Activated CD8-positive, alpha-beta T cell treated with anti-CD3 and anti-CD28 coated beads, Interleukin-2, amount 10 ng/mL, durations not matched to agents 7 days and 5 days (primary cell): ENCODE measurements at regions not wholly inside any gene's neighbourhood (a gene's known extent, or its start where the extent isn't known, plus 50 kb on each side); places are given as distances from the start of the nearest gene placed in this dataset.

ENCODE experiments used
- ATAC-seq: fragments of 150-1000 bp; cut with Tn5 transposase; one replicate; pipeline ENCODE4 v1.10.0; 2021; ENCODE audit warnings: moderate library complexity
- CTCF ChIA-PET: fragments of 350-600 bp; sonication (Branson Sonifier 250); formaldehyde crosslinking; loops from one replicate; lab custom pipeline; 2021; ENCODE audit warnings: antibody characterized with exemption; lab: Charles Lee
- POLR2A ChIA-PET: fragments of 350-600 bp; sonication (Branson Sonifier 250); formaldehyde crosslinking; loops from one replicate; lab custom pipeline; 2021; ENCODE audit warnings: antibody characterized with exemption; lab: Charles Lee
- DNase-seq: peaks from one replicate; pipeline ENCODE4 v3.0.0-alpha.2; 2020
- H3K27ac Mint-ChIP-seq: one replicate; pipeline ENCODE4 v1.8.0; 2021; ENCODE audit warnings: mild to moderate bottlenecking, mixed read lengths
- H3K27me3 Mint-ChIP-seq: one replicate; pipeline ENCODE4 v1.8.0; 2021; ENCODE audit warnings: low read depth, mixed read lengths
- H3K36me3 Mint-ChIP-seq: one replicate; pipeline ENCODE4 v1.8.0; 2021; ENCODE audit warnings: low read depth, mixed read lengths
- H3K4me1 Mint-ChIP-seq: one replicate; pipeline ENCODE4 v1.8.0; 2021; ENCODE audit warnings: low read depth, mixed read lengths
- H3K4me3 Mint-ChIP-seq: one replicate; pipeline ENCODE4 v1.8.0; 2021; ENCODE audit warnings: mild to moderate bottlenecking, mixed read lengths
- H3K9me3 Mint-ChIP-seq: one replicate; pipeline ENCODE4 v1.8.0; 2022; ENCODE audit warnings: mixed read lengths; ENCODE audit not compliant: insufficient read depth

DNA sequence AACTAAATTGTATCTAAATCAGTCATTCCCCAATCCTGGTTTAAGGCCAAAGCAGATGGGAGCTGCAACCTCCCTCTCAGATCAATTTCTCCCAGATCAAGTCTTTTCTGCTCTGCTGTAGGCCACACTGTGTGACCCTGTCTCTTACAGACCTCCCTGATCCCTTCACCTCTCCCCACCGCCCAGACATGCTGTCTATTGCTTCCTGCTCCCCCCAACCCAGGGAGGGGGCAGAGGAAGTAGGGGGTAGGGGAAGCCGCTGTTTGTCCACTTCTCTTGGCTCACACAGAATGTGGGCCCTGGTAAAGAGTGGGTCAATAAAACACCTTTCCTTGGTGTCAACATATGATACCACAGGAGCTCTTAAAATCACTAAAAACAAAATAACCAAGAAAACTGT is 226.3 kb downstream of the ENC1 start:
- H3K4me1 Mint-ChIP-seq: no peaks in the 10 kb centered on the region
- DNase-seq (no peak), ATAC-seq (no peak)
- H3K9me3 Mint-ChIP-seq: no peaks in the 10 kb centered on the region
- H3K4me3 Mint-ChIP-seq: no peak overlapping the region
- ChIA-PET CTCF (no interaction called here), POLR2A (no interaction called here)
- H3K27ac Mint-ChIP-seq: no peak overlapping the region
- no peaks in the 10 kb centered on the region for H3K36me3 Mint-ChIP-seq
- peaks cover 10% of the 10 kb centered on the region for H3K27me3 Mint-ChIP-seq

DNA sequence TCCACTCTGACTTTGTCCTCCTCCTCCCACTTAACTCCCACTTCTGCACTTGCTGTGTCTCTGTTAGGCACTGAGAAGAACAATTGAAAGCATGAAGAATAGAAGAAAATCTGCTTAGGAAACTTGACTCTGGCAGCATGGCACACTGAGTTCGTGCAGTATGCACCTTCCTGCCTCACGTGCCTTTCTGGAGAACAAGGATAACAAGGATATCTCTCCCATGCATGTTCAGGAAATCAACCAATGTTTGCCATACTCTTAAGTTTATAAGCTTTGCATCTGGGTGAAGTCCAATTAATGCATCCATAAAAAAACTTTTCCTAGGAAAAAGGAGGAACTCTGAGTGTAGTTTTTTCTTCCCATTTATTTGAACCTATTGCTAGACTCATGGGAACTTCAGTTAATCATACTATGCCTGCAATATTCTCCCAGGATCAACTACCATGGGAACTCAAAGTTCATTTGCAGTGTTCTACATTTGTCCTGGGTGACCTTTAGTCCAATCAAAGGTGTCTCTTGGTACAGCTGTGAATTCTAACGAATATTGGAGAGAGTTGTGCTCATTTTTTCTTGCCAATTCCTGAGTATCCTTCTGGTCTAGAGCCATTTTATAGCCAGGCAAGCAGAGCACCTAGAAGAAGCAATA is 227.0 kb downstream of the ENC1 start:
- H3K9me3 Mint-ChIP-seq: no peaks in the 10 kb centered on the region
- H3K4me3 Mint-ChIP-seq: no peak overlapping the region
- ATAC-seq: no peak
- no peak overlapping the region for H3K27ac Mint-ChIP-seq
- ChIA-PET CTCF (no interaction called here), POLR2A (no interaction called here)
- no peaks in the 10 kb centered on the region for H3K36me3 Mint-ChIP-seq
- DNase-seq: no peak
- H3K27me3 Mint-ChIP-seq: peaks cover 13% of the 10 kb centered on the region
- no peaks in the 10 kb centered on the region for H3K4me1 Mint-ChIP-seq

DNA sequence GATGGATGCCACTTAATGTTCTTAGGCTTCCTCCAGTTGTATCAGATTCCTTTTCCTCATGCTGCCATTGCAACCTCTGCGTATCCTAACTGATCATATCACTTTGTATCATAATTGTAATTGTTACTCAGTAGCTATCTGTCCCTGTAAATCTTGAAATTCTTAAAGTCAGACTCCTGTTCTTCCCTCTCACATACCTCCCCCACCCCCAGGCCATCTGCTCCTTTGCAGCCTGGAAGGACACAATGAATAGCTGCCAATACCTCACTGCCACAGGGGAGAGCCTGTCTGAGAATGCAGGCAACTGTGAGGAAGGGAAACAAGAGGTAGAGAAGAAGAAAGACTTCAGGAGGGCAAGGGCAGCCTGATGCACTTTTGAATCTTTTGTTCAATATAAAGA is 228.5 kb downstream of the ENC1 start:
- H3K4me1 Mint-ChIP-seq: no peaks in the 10 kb centered on the region
- no peak overlapping the region for H3K4me3 Mint-ChIP-seq
- no peak overlapping the region for H3K27ac Mint-ChIP-seq
- POLR2A ChIA-PET: no interaction called here
- peaks cover 10% of the 10 kb centered on the region for H3K27me3 Mint-ChIP-seq
- CTCF ChIA-PET: no interaction called here
- DNase-seq (no peak), ATAC-seq (no peak)
- H3K36me3 Mint-ChIP-seq: no peaks in the 10 kb centered on the region
- H3K9me3 Mint-ChIP-seq: no peaks in the 10 kb centered on the region

DNA sequence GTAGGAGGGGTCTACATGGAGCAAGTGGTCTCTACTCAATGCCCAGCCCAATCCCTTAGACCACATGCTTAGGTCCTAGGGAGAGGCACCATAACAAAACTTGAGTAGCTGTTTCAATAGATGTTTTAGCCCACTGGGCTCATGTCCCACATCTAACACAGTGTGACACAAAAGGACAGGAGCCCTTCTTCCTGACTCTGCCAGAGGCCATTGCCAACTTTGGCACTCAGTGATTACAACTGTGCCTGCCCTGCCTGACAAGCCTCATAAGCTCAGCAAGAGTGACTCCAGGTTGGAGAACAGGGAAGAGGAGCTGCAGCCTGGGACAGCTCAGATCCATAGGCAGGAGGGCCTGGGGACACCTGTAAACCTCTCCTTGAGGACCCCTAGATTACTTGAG is 230.8 kb downstream of the ENC1 start:
- no peaks in the 10 kb centered on the region for H3K9me3 Mint-ChIP-seq
- peaks cover 9% of the 10 kb centered on the region for H3K27me3 Mint-ChIP-seq
- H3K27ac Mint-ChIP-seq: no peak overlapping the region
- no peaks in the 10 kb centered on the region for H3K36me3 Mint-ChIP-seq
- ChIA-PET POLR2A (no interaction called here), CTCF (interaction anchor here (0.7 kb wide), 1 partner anchor 10 kb away, joined by 3 read pairs; no protein-coding TSS in a partner anchor)
- no peaks in the 10 kb centered on the region for H3K4me1 Mint-ChIP-seq
- ATAC-seq: no peak
- no peak overlapping the region for H3K4me3 Mint-ChIP-seq
- no peak for DNase-seq

DNA sequence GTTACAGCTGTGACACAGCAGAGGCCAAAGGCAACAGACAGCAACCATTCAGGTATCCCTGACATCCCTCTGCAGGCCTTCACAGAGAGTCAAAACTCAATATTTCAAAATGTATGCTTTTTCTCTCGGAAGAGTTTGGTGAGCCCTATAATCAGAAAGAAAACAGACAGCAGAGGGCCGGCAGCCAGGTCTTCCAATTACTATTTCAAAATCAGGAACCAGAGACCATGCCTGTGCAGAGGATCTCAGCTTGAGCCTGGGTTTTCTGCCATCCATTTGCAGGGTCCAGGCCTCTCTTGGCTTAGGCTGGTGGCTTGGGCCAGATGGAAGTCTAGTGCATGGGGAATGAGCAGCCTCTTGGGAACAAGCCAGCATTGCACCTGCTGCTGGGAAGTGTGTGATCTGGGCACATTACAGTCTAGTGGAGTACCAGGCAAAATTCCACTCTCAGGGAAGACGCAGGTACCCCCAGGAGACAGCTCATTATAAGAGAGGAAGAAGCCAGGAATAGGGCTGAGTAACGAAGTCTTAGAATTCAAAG is 231.3 kb downstream of the ENC1 start:
- ChIA-PET POLR2A (no interaction called here), CTCF (no interaction called here)
- Mint-ChIP-seq H3K27me3 (peaks cover 9% of the 10 kb centered on the region), H3K4me3 (no peak overlapping the region), H3K27ac (no peak overlapping the region), H3K4me1 (no peaks in the 10 kb centered on the region), H3K9me3 (no peaks in the 10 kb centered on the region), H3K36me3 (no peaks in the 10 kb centered on the region)
- ATAC-seq (no peak), DNase-seq (no peak)

DNA sequence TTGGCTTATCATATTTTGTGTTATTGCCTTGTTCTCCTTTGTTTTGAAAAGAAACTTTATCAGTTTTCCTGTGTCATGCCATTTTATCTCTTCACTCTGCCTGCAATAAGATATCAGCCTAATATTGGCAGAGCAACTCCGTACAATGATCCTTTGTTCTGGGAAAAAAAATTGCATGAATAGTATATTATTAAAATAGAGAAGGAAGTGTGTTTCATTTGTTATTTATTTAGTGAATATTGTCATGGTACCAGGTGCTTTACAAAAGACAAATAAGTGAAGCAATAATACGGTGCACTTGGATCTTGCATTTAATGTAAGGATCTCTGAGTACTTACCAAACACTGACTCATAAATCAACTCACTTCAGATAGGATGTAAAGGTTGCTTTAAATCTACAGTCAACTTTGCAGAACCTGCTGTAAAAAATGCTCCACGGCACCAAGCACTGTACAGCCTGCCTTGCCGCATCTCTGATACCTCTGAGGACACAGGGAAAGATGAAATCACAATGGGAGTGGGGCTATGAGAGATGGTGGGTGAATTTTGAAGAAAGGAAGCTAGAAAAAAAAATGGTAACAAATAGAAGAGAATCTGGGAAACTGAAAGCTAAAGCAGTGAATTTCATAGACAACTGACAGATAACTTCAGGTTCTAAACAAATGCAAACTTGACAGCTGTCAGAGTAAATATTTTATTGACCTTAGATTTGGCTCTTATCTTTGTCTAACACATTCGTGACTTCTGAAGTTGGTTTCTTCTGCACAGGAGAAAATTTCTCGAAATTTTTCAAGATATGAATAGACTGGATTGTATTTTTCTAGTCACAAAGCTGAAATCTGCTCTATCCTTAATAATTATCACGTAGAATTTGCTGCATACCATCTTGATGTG is 232.1 kb downstream of the ENC1 start:
- H3K4me3 Mint-ChIP-seq: no peak overlapping the region
- peaks cover 9% of the 10 kb centered on the region for H3K27me3 Mint-ChIP-seq
- H3K4me1 Mint-ChIP-seq: no peaks in the 10 kb centered on the region
- POLR2A ChIA-PET: no interaction called here
- no peaks in the 10 kb centered on the region for H3K36me3 Mint-ChIP-seq
- DNase-seq: no peak
- H3K27ac Mint-ChIP-seq: no peak overlapping the region
- CTCF ChIA-PET: no interaction called here
- ATAC-seq: no peak
- no peaks in the 10 kb centered on the region for H3K9me3 Mint-ChIP-seq

DNA sequence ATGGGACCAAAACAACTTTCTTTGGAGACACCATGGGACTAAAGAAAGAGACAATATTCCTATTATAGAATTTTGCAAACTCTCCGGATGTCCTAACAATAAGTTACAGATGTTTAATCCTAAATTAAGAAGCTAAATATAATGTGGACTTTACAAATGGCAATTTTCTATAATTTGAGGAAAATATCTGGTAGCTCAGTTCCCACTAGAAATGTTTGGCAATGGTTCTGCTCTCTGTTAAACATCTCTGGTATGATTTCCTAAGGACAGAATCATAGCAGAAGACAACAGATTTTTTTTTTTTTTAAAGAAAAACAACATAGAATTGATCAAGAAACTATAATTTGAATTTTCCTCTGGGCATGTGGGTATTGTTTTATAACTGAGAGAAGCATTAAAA is 232.8 kb downstream of the ENC1 start:
- H3K27me3 Mint-ChIP-seq: peaks cover 7% of the 10 kb centered on the region
- H3K4me3 Mint-ChIP-seq: no peak overlapping the region
- DNase-seq (no peak), ATAC-seq (no peak)
- H3K4me1 Mint-ChIP-seq: no peaks in the 10 kb centered on the region
- no peaks in the 10 kb centered on the region for H3K9me3 Mint-ChIP-seq
- ChIA-PET POLR2A (no interaction called here), CTCF (no interaction called here)
- no peaks in the 10 kb centered on the region for H3K36me3 Mint-ChIP-seq
- H3K27ac Mint-ChIP-seq: no peak overlapping the region

DNA sequence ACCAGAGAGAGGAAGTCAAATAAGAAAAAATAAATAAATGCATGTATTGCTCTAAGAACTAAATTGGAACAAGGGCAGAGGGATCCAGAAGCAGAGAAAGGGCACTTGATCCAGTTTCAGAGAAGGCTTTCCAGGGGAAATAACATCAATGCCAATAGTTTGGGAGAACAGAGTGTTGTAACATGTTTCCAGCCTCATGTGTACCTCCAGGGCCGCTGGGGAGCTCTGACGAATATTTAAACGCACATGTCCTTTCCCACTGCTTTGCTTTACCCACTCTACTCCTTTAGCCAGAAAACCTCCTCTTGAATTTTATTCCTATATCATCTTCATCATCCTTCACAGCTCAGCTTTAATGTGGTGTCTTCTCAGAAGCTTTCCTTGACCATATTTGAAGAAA is 233.7 kb downstream of the ENC1 start:
- no peak for ATAC-seq
- H3K9me3 Mint-ChIP-seq: no peaks in the 10 kb centered on the region
- no peaks in the 10 kb centered on the region for H3K36me3 Mint-ChIP-seq
- ChIA-PET CTCF (interaction anchor here (0.8 kb wide), 1 partner anchor 12 kb away, joined by 3 read pairs; no protein-coding TSS in a partner anchor), POLR2A (no interaction called here)
- H3K27ac Mint-ChIP-seq: no peak overlapping the region
- H3K4me3 Mint-ChIP-seq: no peak overlapping the region
- peaks cover 7% of the 10 kb centered on the region for H3K27me3 Mint-ChIP-seq
- no peaks in the 10 kb centered on the region for H3K4me1 Mint-ChIP-seq
- DNase-seq: no peak

DNA sequence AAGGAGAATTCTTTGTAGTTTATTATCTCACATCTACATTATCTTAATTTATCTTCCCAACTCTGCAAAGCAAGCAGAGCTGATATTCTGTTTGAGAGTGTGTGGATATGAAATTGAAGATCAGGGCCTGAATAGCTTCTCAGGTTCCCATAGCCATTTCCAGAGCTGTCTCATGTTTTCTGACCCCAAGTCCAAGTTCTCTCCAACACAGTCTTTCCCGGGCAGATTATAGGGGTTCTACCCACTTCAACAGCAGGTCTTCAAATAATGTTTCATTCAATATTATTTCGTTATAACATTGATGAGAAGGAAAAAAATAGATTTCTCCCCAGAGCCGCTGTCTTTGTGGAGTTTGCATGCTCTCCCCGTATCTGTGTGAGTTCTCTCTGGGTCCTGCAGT is 234.9 kb downstream of the ENC1 start:
- no peaks in the 10 kb centered on the region for H3K9me3 Mint-ChIP-seq
- no peaks in the 10 kb centered on the region for H3K36me3 Mint-ChIP-seq
- POLR2A ChIA-PET: no interaction called here
- peaks cover 7% of the 10 kb centered on the region for H3K27me3 Mint-ChIP-seq
- CTCF ChIA-PET: no interaction called here
- ATAC-seq (no peak), DNase-seq (no peak)
- H3K4me1 Mint-ChIP-seq: no peaks in the 10 kb centered on the region
- H3K27ac Mint-ChIP-seq: no peak overlapping the region
- no peak overlapping the region for H3K4me3 Mint-ChIP-seq

DNA sequence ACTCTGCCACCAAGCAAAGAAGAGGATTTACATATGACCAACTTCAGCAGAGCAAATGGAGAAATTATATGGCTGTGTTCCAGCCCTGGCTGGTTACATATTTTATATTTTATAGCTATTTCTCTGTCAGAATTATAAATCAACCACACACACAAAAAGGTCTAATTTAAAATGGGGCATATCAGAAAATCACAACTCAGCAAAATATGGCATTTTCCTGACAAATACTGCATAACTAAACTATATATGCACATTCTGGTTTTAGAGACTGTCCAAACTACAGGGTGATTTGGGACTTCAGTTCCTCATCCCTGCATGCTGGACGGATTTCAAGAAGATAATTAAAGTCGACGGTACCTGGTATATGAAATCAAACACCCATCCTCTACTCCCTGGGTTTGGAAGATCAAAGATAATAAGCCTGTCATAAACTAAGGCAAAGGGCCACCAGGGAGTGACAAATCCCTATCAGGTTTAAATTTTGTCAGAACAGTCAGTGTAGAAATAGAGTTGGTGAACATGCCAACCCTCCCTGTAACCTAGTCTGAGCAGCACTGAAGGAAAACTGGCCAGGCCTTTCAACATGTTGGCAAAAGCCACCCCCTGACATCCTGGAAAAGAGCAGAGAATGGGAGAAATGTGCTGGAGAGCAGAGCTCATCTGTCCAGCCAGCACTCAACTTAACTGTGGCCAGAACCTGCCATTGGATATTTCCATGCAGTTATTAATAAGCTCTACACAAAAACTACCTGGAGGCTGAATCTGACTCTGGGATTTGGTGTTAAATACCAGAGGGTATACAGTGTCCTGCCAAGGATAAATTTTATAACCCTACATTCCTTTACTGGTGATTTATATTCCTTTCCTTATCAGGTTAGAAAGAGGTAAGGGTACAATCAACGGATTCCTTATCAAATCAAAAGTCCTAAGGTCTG is 235.7 kb downstream of the ENC1 start:
- DNase-seq (no peak), ATAC-seq (no peak)
- Mint-ChIP-seq H3K4me1 (no peaks in the 10 kb centered on the region), H3K27ac (no peak overlapping the region), H3K27me3 (peaks cover 7% of the 10 kb centered on the region), H3K36me3 (no peaks in the 10 kb centered on the region), H3K9me3 (no peaks in the 10 kb centered on the region), H3K4me3 (no peak overlapping the region)
- CTCF ChIA-PET: no interaction called here
- POLR2A ChIA-PET: no interaction called here

DNA sequence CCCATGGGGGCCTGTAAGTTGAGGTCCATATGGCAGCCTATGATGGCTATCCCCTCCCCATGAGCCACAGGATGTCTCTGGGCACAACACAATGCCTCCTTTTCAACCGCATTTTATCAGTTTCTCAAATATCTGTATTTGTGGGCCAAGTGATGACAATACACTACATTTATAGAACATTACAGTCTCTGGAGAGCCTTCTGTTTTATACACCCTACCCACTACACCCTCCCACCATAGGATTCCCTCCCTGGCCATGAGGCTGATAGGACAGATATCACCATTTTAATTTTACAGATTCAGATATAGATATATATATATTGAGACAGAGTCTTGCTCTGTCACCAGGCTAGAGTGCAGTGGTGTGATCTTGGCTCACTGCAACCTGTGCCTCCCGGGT is 236.8 kb downstream of the ENC1 start:
- no peaks in the 10 kb centered on the region for H3K4me1 Mint-ChIP-seq
- no peak overlapping the region for H3K27ac Mint-ChIP-seq
- no peaks in the 10 kb centered on the region for H3K36me3 Mint-ChIP-seq
- ChIA-PET CTCF (no interaction called here), POLR2A (no interaction called here)
- no peak overlapping the region for H3K4me3 Mint-ChIP-seq
- DNase-seq: no peak
- no peak for ATAC-seq
- no peaks in the 10 kb centered on the region for H3K9me3 Mint-ChIP-seq
- H3K27me3 Mint-ChIP-seq: peaks cover 6% of the 10 kb centered on the region
